Stimulated activated CD8-positive, alpha-beta memory T cell treated with anti-CD3 and anti-CD28 coated beads, Interleukin-7, amount 100 ng/mL, for 24 hours (primary cell): ENCODE measurements at regions not wholly inside any gene's neighbourhood (a gene's known extent, or its start where the extent isn't known, plus 50 kb on each side); places are given as distances from the start of the nearest gene placed in this dataset.
"Not testable (repeated sequence)": the region's sequence is repeated elsewhere in the genome, so short reads cannot be mapped to it uniquely, and the experiment has no call there.

Source experiments
- DNase-seq: peaks from one replicate; pipeline ENCODE4 v3.0.0-alpha.2; 2020; ENCODE audit warnings: low read depth

DNA sequence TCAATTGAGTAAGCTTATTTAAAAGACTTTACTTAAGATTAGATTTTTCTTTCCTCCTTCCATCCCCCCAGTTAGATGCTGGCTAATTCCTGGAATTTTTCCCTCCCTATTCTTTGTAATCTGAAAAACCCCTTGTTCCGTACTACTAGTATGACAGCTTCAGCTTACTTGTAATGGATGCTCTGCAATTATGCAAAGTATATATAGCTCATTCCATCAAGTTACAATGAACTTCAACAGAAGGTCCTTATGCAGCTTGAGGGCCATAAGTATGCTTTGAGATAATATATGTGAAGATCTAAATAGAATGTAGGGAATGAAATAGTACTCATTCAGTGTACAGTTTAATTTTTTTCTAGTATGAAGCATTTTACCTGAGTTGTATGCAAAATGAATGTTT, 398.3 kb upstream of the NAALADL2 start:
- DNase-seq, result no peak

GRCh38 chr3:174462916-174463315, 396.2 kb upstream of the NAALADL2 start:
- no peak for DNase-seq

GRCh38 chr3:174465177-174465576, 394.0 kb upstream of the NAALADL2 start:
- DNase-seq, result no peak

- DNase-seq, result no peak
Observed at GRCh38 chr3:174466471-174467054, 392.6 kb upstream of the NAALADL2 start.

- DNase-seq, result no peak
Observed at GRCh38 chr3:174477491-174477890, 381.6 kb upstream of the NAALADL2 start.

- DNase-seq, result no peak
Observed at GRCh38 chr3:174480767-174481166, 378.4 kb upstream of the NAALADL2 start.

GRCh38 chr3:174482541-174482940, 376.6 kb upstream of the NAALADL2 start:
- no peak for DNase-seq

DNA sequence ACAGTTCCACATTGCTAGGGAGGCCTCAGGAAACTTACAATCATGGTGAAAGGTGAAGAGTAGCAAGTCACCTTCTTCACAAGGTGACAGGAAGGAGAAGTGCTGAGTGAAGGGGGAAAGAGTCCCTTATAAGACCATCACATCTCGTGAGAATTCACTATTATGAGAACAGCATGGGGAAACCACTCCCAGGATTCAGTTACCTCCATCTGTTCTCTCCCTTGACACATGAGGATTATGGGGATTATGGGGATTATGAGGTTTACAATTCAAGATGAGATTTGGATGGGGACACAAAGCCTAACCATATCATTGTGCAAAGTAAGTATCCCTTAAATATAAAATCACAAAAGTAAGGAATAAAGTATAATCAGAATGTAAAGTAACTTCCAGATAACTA, 375.9 kb upstream of the NAALADL2 start:
- DNase-seq, result no peak

- not testable (repeated sequence) for DNase-seq
Observed at GRCh38 chr3:174483856-174484255, 375.3 kb upstream of the NAALADL2 start.

DNA sequence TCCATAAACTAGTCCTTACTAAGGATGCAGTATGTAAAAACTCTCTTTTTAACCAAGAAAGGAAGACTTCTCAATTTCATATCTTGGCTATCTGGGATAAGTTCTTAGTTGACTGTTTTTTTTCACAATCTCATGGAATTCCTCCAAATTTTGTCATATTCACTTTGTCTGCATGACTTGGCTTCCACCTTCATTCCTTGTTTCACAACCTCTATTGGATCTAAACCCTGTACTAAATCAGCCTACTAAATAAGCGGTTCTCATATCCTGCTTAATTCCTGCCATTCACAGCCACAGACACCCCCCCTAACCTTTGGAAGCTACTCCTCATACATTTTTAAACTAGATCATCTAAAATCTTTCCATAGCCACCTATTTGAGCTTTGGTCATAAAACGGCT, 370.6 kb upstream of the NAALADL2 start:
- no peak for DNase-seq

GRCh38 chr3:174495311-174495710, 363.8 kb upstream of the NAALADL2 start:
- DNase-seq, result no peak

DNA sequence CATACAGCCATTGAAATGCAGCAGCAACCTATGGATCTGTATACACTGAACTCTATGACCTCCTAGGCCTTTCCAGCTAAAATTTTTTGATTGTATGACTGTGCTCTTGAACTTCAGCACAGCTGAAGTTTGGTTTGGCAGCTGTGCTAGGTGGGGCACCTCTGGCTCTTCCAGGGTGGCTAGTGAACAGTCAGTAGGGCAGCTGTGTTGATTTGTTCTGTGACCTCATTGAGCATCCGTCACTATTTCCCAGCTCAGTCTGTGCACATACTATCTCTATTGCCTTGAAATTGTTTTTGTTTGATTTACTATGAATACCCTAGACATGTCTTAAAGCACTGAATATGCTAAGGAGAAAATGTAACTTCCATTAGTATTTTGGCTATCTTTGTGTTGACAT, 363.2 kb upstream of the NAALADL2 start:
- no peak for DNase-seq

GRCh38 chr3:174498638-174499037, 360.5 kb upstream of the NAALADL2 start:
- no peak for DNase-seq

GRCh38 chr3:174505266-174505665, 353.9 kb upstream of the NAALADL2 start:
- no peak for DNase-seq

DNA sequence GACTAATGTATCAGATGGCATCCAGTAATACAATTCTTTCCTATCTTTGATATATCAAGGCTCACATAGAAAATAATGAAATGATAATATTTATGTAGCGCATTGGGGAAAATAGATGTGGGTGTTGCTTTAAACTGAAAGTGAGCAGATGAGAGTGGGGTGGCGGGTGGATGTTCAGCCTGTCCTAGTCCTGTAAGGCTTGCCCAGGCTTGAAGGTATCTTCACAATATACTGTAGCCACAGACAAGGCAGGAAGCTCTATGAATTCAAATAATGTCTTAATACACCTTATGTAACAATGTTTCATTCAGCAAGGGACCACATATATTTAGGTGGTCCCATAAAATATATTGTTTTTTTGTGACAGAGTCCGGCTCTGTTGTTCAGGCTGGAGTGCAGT, 334.9 kb upstream of the NAALADL2 start:
- no peak for DNase-seq

DNA sequence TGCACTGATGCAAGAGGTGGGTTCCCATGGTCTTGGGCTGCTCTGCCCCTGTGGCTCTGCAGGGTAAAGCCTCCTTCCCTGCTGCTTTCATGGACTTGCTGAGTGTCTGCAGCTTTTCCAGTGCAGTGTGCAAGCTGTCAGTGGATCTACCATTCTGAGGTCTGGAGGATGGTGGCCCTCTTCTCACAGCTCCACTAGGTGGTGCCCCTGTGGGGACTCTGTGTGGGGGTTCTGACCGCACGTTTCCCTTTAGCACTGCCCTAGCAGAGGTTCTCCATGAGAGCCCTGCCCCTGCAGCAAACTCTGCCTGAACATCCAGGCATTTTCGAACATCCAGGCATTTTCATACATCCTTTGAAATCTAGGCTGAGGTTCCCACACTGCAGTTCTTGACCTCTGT, 329.8 kb upstream of the NAALADL2 start:
- DNase-seq, result no peak

DNA sequence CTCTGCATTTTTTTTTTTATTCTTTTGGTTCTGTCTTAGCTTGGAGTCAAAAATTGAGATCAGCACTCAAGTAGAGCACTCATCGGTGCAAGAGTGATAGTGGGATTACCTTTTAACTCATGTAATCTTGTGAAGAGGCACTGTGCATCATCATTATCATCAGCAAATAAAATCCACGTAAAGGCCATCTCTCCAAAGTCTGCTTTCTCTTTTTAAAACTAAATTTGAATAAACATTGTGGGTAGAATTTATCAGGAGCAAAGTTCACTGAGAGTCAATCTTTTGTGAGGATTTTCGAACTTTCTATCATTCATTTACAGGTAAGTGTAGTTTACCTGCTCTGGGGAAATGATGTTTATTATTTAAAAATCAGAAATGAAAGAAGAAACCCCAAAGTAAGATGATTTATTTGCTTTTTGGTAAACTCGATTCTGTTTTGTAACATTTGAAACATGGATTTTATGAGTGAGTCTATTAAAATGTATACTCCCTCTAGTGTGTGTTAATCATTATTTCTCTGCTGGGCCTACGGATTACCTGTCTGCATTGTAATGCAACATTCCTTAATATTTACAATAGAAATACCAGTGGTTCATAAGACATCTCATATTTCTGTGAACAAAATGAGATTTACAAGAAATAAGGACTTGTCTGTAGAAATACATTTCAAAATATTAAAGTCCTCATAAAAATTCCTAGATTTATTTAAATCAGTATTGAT, 327.7 kb upstream of the NAALADL2 start:
- DNase-seq, result no peak

DNA sequence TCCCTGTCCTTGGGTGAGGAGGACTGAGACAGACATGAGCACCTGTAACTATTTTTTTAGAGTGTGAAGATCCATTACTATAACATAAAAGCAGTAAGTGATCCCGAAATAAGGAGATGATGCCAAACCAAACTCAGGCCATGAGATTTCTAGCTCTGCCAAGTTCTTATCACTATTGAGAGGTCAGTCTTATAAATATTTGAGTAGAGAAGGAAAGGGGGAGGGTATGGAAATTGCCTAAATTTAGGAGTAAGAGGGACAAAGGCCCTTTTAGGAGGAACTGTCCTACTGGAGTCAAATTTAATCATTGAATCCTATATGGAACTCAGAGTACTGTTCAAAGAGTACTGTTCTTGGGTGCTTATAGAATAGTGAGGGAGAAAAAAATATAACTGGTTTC, 326.9 kb upstream of the NAALADL2 start:
- no peak for DNase-seq

GRCh38 chr3:174532776-174533175, 326.4 kb upstream of the NAALADL2 start:
- DNase-seq, result no peak

GRCh38 chr3:174533286-174533685, 325.8 kb upstream of the NAALADL2 start:
- DNase-seq, result no peak

- DNase-seq, result no peak
Observed at GRCh38 chr3:174536319-174536718, 322.8 kb upstream of the NAALADL2 start.

GRCh38 chr3:174538151-174538550, 321.0 kb upstream of the NAALADL2 start:
- no peak for DNase-seq

DNA sequence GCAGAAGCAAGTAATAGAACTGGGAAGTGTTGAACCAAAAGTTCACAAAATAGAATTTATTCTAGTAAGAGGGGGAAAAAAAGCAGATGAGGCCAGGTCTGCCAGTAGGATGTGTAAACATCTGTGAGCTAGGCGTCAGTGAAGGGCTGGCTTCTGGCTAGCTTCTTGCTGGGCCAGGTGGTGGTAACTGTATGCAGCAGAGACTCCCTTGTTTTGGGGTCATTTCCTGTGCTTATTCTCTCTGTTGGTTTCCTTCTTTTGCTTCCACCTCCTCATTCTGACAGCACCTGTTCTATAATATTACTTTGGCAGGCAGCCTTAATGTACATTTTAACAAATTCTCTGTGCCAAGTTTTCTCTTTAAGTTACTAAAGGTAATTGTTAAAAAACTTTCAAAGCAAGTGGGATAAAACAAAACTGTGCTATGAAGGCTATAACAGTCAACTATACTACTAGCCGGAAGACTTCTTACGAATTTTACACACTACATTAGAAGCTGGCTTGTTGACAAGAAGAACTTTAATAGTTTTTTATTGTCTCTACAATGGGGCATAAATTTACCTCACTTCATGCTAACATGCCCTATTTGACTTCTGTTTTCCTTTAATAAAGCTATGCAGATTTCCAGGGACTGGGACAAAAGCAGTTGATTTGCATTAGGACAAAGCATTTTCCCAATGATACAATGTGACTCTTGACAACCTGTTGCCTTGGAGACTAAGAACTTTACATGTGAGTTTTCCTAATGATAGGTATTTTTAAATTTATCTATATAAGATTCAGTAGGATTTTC, 318.8 kb upstream of the NAALADL2 start:
- DNase-seq, result no peak
